ENCODE measurements at regions not wholly inside any gene's neighbourhood (a gene's known extent, or its start where the extent isn't known, plus 50 kb on each side); places are given as distances from the start of the nearest gene placed in this dataset.

DNA sequence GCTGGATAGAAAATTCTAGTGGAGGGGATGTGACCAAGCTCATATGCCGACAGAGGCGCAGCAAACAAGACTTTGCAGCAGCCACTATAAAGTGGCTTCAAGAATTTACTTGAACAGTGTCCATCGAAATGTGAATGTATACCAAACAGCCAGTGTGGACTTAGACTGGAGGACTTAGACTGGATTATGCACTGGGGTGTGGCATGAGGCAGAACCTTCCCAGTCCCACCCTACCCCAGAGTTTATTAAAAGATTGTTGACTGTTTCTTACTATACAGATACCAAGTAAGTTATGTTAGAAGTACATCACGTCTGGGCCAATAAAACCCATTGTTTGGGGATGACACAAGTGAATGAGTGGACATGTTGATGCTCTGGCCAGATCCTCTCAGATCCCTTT, 561.3 kb upstream of the KLF4 start:
- no peak overlapping the region for H4K8ac ChIP-seq (ENCODE audit: low read length)
- H3K4ac ChIP-seq (ENCODE audit: low read depth in 1 of 2, low read length in 2 of 2), result no peak overlapping the region
- H2AK5ac ChIP-seq (ENCODE audit: low read length, severe bottlenecking), result peak overlapping the region; percentile 61
- no peak overlapping the region for H2AFZ ChIP-seq (ENCODE audit: low read depth, low read length)
- WGBS, result 79% methylated on average over 4 of the region's 4 CpGs
- H3K9ac ChIP-seq (ENCODE audit: low read length), result no peak overlapping the region
- H3K4me1 ChIP-seq (ENCODE audit: control insufficient read depth, insufficient read depth, low read depth, low read length), result peaks cover 5% of the 10 kb centered on the region
- H3K27ac ChIP-seq (ENCODE audit: low read length, poor library complexity, severe bottlenecking), result no peak overlapping the region
- H3K36me3 ChIP-seq (ENCODE audit: control insufficient read depth in 1 of 2, insufficient read depth in 2 of 2, low read depth in 1 of 2, low read length in 2 of 2), result no peaks in the 10 kb centered on the region
- peak overlapping the region; percentile 24 for H2BK120ac ChIP-seq (ENCODE audit: low read depth, low read length)
- peak overlapping the region; percentile 67 to 77 for H3K18ac ChIP-seq (ENCODE audit: low read depth in 1 of 2, low read length in 2 of 2)
- no peaks in the 10 kb centered on the region for H3K79me1 ChIP-seq (replicated peaks; ENCODE audit: low read length, poor library complexity, severe bottlenecking)
- H3K23ac ChIP-seq (ENCODE audit: low read length in 2 of 2), result no peak overlapping the region
- H3K27me3 ChIP-seq (ENCODE audit: control insufficient read depth in 1 of 2, insufficient read depth in 1 of 2, low read length in 2 of 2), result no peaks in the 10 kb centered on the region
- no peak overlapping the region for H3K14ac ChIP-seq (ENCODE audit: low read length in 2 of 2)
- no peak overlapping the region for H3K4me3 ChIP-seq (ENCODE audit: insufficient read depth in 1 of 2, low read depth in 1 of 2, low read length in 2 of 2)
- no peak overlapping the region for H2BK5ac ChIP-seq (ENCODE audit: low read depth, low read length, poor library complexity, severe bottlenecking)
- DNase-seq, result no peak
- no peak overlapping the region for H3K4me2 ChIP-seq (ENCODE audit: low read length, poor library complexity, severe bottlenecking)
- peak overlapping the region; percentile 56 to 92 for H2BK12ac ChIP-seq (ENCODE audit: low read length in 2 of 2)
- H4K91ac ChIP-seq (ENCODE audit: low read length), result no peak overlapping the region
- H3K9me3 ChIP-seq (ENCODE audit: control insufficient read depth, low read length), result no peaks in the 10 kb centered on the region
- peak overlapping the region; percentile 65 for H2BK15ac ChIP-seq (ENCODE audit: low read depth, poor library complexity, severe bottlenecking)

DNA sequence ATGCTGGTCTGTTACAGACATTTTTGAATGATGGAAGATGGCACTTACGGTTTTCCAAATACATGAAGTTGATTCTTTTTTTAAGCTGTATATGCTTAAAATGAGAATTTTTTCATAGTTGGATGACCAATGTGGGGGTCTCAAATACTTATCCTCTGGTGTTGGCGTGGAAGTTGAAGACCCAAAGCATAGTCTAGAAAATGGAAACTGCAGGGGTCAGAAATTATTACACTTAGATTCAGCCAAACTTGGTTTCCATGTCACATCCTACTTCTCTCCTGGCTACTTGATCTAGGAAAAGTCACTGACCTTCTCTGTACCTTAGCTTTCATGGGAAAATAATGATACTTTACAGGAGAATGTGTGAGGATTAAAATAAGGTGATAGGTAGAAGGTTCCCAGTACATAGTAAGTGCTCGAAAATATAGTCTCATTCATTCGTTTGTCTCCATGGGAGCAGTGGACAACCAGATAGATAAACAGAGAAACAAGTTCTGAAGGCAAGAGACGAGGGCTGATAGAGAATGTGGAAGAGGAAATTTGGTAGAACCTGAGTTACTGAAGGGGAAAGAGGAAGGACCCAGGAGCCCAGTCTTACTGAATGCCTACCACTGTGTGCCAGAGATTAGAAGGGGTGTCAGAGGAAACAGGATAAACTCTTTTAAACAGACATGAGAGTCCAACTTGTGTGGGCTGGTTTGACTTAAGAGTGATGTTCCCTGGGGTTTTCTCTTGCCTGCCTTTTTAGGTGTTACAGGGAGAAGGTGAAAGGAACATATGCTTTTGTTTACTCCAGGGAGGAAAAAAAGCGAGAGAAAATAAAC, 560.3 kb upstream of the KLF4 start:
- Histone ChIP-seq H4K8ac (ENCODE audit: low read length) (no peak overlapping the region), H3K4ac (ENCODE audit: low read depth in 1 of 2, low read length in 2 of 2) (peak overlapping the region in 1 of 2 experiments; percentile 52), H3K9me3 (ENCODE audit: control insufficient read depth, low read length) (peaks cover 2% of the 10 kb centered on the region), H2BK15ac (ENCODE audit: low read depth, poor library complexity, severe bottlenecking) (no peak overlapping the region), H2AK5ac (ENCODE audit: low read length, severe bottlenecking) (peak overlapping the region; percentile 46), H2BK5ac (ENCODE audit: low read depth, low read length, poor library complexity, severe bottlenecking) (no peak overlapping the region), H3K27ac (ENCODE audit: low read length, poor library complexity, severe bottlenecking) (peak overlapping the region; percentile 21), H3K14ac (ENCODE audit: low read length in 2 of 2) (no peak overlapping the region), H4K91ac (ENCODE audit: low read length) (no peak overlapping the region), H3K4me1 (ENCODE audit: control insufficient read depth, insufficient read depth, low read depth, low read length) (peaks cover 5% of the 10 kb centered on the region), H3K79me1 (replicated peaks; ENCODE audit: low read length, poor library complexity, severe bottlenecking) (no peaks in the 10 kb centered on the region), H3K27me3 (ENCODE audit: control insufficient read depth in 1 of 2, insufficient read depth in 1 of 2, low read length in 2 of 2) (no peaks in the 10 kb centered on the region), H3K4me2 (ENCODE audit: low read length, poor library complexity, severe bottlenecking) (no peak overlapping the region), H3K9ac (ENCODE audit: low read length) (peak overlapping the region; percentile 82), H3K18ac (ENCODE audit: low read depth in 1 of 2, low read length in 2 of 2) (peak overlapping the region in 1 of 2 experiments; percentile 65), H3K4me3 (ENCODE audit: insufficient read depth in 1 of 2, low read depth in 1 of 2, low read length in 2 of 2) (no peak overlapping the region), H3K23ac (ENCODE audit: low read length in 2 of 2) (no peak overlapping the region), H2BK12ac (ENCODE audit: low read length in 2 of 2) (peak overlapping the region; percentile 28 to 64), H2AFZ (ENCODE audit: low read depth, low read length) (no peak overlapping the region), H2BK120ac (ENCODE audit: low read depth, low read length) (no peak overlapping the region), H3K36me3 (ENCODE audit: control insufficient read depth in 1 of 2, insufficient read depth in 2 of 2, low read depth in 1 of 2, low read length in 2 of 2) (no peaks in the 10 kb centered on the region)
- no peak for DNase-seq
- 74% methylated on average over 5 of the region's 6 CpGs for WGBS

DNA sequence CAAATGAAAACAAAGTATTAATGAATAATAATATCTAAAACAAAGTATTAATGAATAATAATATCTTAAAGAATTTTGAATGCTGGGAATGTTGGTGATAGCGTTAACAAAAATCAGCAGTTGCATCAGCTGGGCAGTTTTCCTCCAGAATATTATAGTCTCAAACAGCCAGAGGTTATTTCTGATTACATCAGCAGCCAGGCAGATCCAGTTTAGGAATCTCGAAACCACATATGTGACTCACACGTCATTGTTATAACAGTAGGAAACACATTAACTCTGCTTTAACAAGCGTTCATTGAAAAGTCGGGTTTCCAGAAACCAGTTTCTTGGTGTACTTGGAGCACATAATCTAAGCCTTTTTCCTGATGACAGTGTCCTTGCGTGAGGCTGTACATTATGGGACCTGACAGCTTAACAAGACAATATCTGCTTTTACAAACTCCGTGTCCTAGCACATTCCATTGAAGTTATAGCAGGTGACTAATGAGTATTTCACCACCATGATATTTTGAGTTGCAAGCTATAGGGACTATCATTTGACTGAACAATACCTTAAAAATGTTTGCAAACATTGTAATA, 559.5 kb upstream of the KLF4 start:
- H3K4me1 ChIP-seq (ENCODE audit: control insufficient read depth, insufficient read depth, low read depth, low read length), result peaks cover 3% of the 10 kb centered on the region
- H3K23ac ChIP-seq (ENCODE audit: low read length in 2 of 2), result no peak overlapping the region
- H4K8ac ChIP-seq (ENCODE audit: low read length), result no peak overlapping the region
- no peak overlapping the region for H2AK5ac ChIP-seq (ENCODE audit: low read length, severe bottlenecking)
- H3K14ac ChIP-seq (ENCODE audit: low read length in 2 of 2), result no peak overlapping the region
- no peaks in the 10 kb centered on the region for H3K27me3 ChIP-seq (ENCODE audit: control insufficient read depth in 1 of 2, insufficient read depth in 1 of 2, low read length in 2 of 2)
- WGBS, result 0% methylated on average over 6 of the region's 7 CpGs
- no peak overlapping the region for H2AFZ ChIP-seq (ENCODE audit: low read depth, low read length)
- no peak overlapping the region for H2BK120ac ChIP-seq (ENCODE audit: low read depth, low read length)
- no peak overlapping the region for H3K4ac ChIP-seq (ENCODE audit: low read depth in 1 of 2, low read length in 2 of 2)
- H4K91ac ChIP-seq (ENCODE audit: low read length), result no peak overlapping the region
- peak overlapping the region; percentile 18 for H3K4me2 ChIP-seq (ENCODE audit: low read length, poor library complexity, severe bottlenecking)
- peak overlapping the region; percentile 82 for H3K9ac ChIP-seq (ENCODE audit: low read length)
- H3K27ac ChIP-seq (ENCODE audit: low read length, poor library complexity, severe bottlenecking), result peak overlapping the region; percentile 63
- no peak overlapping the region for H2BK12ac ChIP-seq (ENCODE audit: low read length in 2 of 2)
- H3K79me1 ChIP-seq (replicated peaks; ENCODE audit: low read length, poor library complexity, severe bottlenecking), result no peaks in the 10 kb centered on the region
- H2BK15ac ChIP-seq (ENCODE audit: low read depth, poor library complexity, severe bottlenecking), result no peak overlapping the region
- no peak overlapping the region for H3K4me3 ChIP-seq (ENCODE audit: insufficient read depth in 1 of 2, low read depth in 1 of 2, low read length in 2 of 2)
- H3K18ac ChIP-seq (ENCODE audit: low read depth in 1 of 2, low read length in 2 of 2), result no peak overlapping the region
- DNase-seq, result peak; percentile 96
- H3K36me3 ChIP-seq (ENCODE audit: control insufficient read depth in 1 of 2, insufficient read depth in 2 of 2, low read depth in 1 of 2, low read length in 2 of 2), result no peaks in the 10 kb centered on the region
- H2BK5ac ChIP-seq (ENCODE audit: low read depth, low read length, poor library complexity, severe bottlenecking), result no peak overlapping the region
- H3K9me3 ChIP-seq (ENCODE audit: control insufficient read depth, low read length), result peaks cover 9% of the 10 kb centered on the region

DNA sequence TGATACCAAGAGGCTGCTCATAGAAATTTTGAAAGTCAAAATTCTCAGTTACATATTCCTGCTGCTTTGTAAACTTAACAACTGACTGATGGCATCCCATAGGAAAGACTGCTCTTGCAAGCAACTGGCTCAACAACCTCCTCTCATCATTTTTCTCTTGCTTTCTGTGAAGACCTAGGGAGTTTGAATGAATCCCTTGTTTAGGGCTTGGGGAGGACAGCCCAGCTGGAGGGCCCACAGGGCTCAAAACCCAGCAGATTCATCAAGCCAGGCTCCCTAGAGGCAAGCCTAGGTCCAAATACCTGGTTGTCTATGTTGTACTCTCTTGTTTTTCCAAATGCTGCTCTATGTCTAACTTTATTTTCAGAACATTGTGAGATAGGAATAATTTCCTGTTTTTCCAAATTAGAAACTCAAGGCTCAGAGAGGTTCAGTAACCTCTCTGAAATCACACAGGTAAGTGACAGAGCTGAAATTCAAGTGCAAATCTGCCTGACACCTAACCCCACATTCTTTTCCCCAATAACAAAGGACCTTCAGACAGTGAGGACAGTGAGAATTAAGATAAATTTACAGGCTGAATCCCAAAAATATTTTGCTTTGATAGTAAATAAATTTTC, 558.9 kb upstream of the KLF4 start:
- peaks cover 15% of the 10 kb centered on the region for H3K9me3 ChIP-seq (ENCODE audit: control insufficient read depth, low read length)
- peak overlapping the region; percentile 82 for H3K9ac ChIP-seq (ENCODE audit: low read length)
- H3K36me3 ChIP-seq (ENCODE audit: control insufficient read depth in 1 of 2, insufficient read depth in 2 of 2, low read depth in 1 of 2, low read length in 2 of 2), result no peaks in the 10 kb centered on the region
- no peak for DNase-seq
- no peaks in the 10 kb centered on the region for H3K27me3 ChIP-seq (ENCODE audit: control insufficient read depth in 1 of 2, insufficient read depth in 1 of 2, low read length in 2 of 2)
- no peak overlapping the region for H3K4me2 ChIP-seq (ENCODE audit: low read length, poor library complexity, severe bottlenecking)
- H3K4ac ChIP-seq (ENCODE audit: low read depth in 1 of 2, low read length in 2 of 2), result peak overlapping the region in 1 of 2 experiments; percentile 40
- peak overlapping the region; percentile 43 to 72 for H3K18ac ChIP-seq (ENCODE audit: low read depth in 1 of 2, low read length in 2 of 2)
- no peak overlapping the region for H3K4me3 ChIP-seq (ENCODE audit: insufficient read depth in 1 of 2, low read depth in 1 of 2, low read length in 2 of 2)
- H2BK12ac ChIP-seq (ENCODE audit: low read length in 2 of 2), result peak overlapping the region; percentile 12 to 38
- no peak overlapping the region for H3K23ac ChIP-seq (ENCODE audit: low read length in 2 of 2)
- H4K8ac ChIP-seq (ENCODE audit: low read length), result no peak overlapping the region
- no peak overlapping the region for H2AFZ ChIP-seq (ENCODE audit: low read depth, low read length)
- H3K27ac ChIP-seq (ENCODE audit: low read length, poor library complexity, severe bottlenecking), result peak overlapping the region; percentile 61
- peaks cover 3% of the 10 kb centered on the region for H3K4me1 ChIP-seq (ENCODE audit: control insufficient read depth, insufficient read depth, low read depth, low read length)
- peak overlapping the region; percentile 89 for H2BK120ac ChIP-seq (ENCODE audit: low read depth, low read length)
- H2AK5ac ChIP-seq (ENCODE audit: low read length, severe bottlenecking), result peak overlapping the region; percentile 23
- H2BK5ac ChIP-seq (ENCODE audit: low read depth, low read length, poor library complexity, severe bottlenecking), result no peak overlapping the region
- H3K79me1 ChIP-seq (replicated peaks; ENCODE audit: low read length, poor library complexity, severe bottlenecking), result no peaks in the 10 kb centered on the region
- H4K91ac ChIP-seq (ENCODE audit: low read length), result no peak overlapping the region
- peak overlapping the region; percentile 6 for H2BK15ac ChIP-seq (ENCODE audit: low read depth, poor library complexity, severe bottlenecking)
- no peak overlapping the region for H3K14ac ChIP-seq (ENCODE audit: low read length in 2 of 2)
